OCI-LY7 (cell line): ENCODE measurements at regions not wholly inside any gene's neighbourhood (a gene's known extent, or its start where the extent isn't known, plus 50 kb on each side); places are given as distances from the start of the nearest gene placed in this dataset.

ENCODE experiments used
- BruUV-seq: library from RNA; stranded (reverse); fragments of 400-500 nt; replicated peaks from 2 replicates; lab custom pipeline; 2021; lab: Mats Ljungman, UMichigan
- CTCF ChIA-PET: fragments of 300-600 bp; sonication (Branson Sonifier 250); formaldehyde crosslinking; loops from one replicate; lab custom pipeline; 2022; ENCODE audit warnings: antibody characterized with exemption; ENCODE audit not compliant: unreplicated experiment; lab: Charles Lee
- POLR2A ChIA-PET: fragments of 300-600 bp; sonication (Branson Sonifier 250); formaldehyde crosslinking; loops from one replicate; lab custom pipeline; 2022; ENCODE audit warnings: antibody characterized with exemption; lab: Charles Lee
- DNase-seq: peaks from one replicate; pipeline ENCODE4 v3.0.0-alpha.2; 2015; ENCODE audit warnings: low spot score
- H2AFZ ChIP-seq: fragments of 200-600 bp; sonication (generic), shearing (Covaris generic); 2 replicates; pipeline ENCODE4 v1.6.1; 2014; ENCODE audit warnings: mild to moderate bottlenecking, antibody characterized with exemption, low read length, moderate library complexity
- H3K27ac ChIP-seq: fragments of 200-600 bp; sonication (generic); 2 replicates; pipeline ENCODE4 v1.5.1; 2014; ENCODE audit warnings: mixed run types, low read depth, mild to moderate bottlenecking, moderate library complexity, low read length, inconsistent platforms; ENCODE audit not compliant: poor library complexity, severe bottlenecking
- H3K36me3 ChIP-seq: fragments of 200-600 bp; sonication (generic); 2 replicates; pipeline ENCODE4 v1.6.1; 2014; ENCODE audit warnings: mild to moderate bottlenecking, antibody characterized with exemption, low read length, moderate library complexity, mixed read lengths; ENCODE audit not compliant: insufficient read depth
- H3K4me1 ChIP-seq: fragments of 200-600 bp; sonication (generic); 2 replicates; pipeline ENCODE4 v1.5.1; 2014; ENCODE audit warnings: mild to moderate bottlenecking, low read length; ENCODE audit not compliant: insufficient read depth, poor library complexity, severe bottlenecking
- H3K4me2 ChIP-seq: fragments of 200-600 bp; sonication (generic); 2 replicates; pipeline ENCODE4 v1.6.1; 2014; ENCODE audit warnings: mild to moderate bottlenecking, low read length
- H3K4me3 ChIP-seq: fragments of 200-600 bp; sonication (generic); 2 replicates; pipeline ENCODE4 v1.5.1; 2014; ENCODE audit warnings: mild to moderate bottlenecking, low read depth, low read length; ENCODE audit not compliant: poor library complexity, severe bottlenecking
- H3K79me2 ChIP-seq: fragments of 200-600 bp; sonication (generic); 2 replicates; pipeline ENCODE4 v1.6.1; 2016; ENCODE audit warnings: low read depth, mild to moderate bottlenecking, low read length, moderate library complexity, mixed read lengths; ENCODE audit not compliant: insufficient read depth
- H3K9me2 ChIP-seq: fragments of 200-600 bp; sonication (generic); 2 replicates; pipeline ENCODE4 v1.6.1; 2016; ENCODE audit warnings: mild to moderate bottlenecking, low read length, mixed read lengths; ENCODE audit not compliant: insufficient read depth
- H3K9me3 ChIP-seq: fragments of 200-600 bp; sonication (generic); 2 replicates; pipeline ENCODE4 v1.6.1; 2014; ENCODE audit warnings: mild to moderate bottlenecking, mixed run types, low read length, mixed read lengths
- H4K20me1 ChIP-seq: fragments of 200-600 bp; sonication (generic); 2 replicates; pipeline ENCODE4 v1.6.1; 2014; ENCODE audit warnings: mild to moderate bottlenecking, antibody characterized with exemption, low read length, moderate library complexity, mixed read lengths; ENCODE audit not compliant: insufficient read depth
- CTCF ChIP-seq: fragments of 200-600 bp; sonication (generic); conservative IDR thresholded peaks from 2 replicates; pipeline ENCODE4 v1.5.1; 2014; ENCODE audit warnings: mild to moderate bottlenecking, antibody characterized with exemption, low read length, moderate library complexity, mixed read lengths
- EZH2phosphoT487 ChIP-seq: fragments of 200-600 bp; sonication (generic); IDR thresholded peaks from 2 replicates; pipeline ENCODE4 v1.6.1; 2018; ENCODE audit warnings: low read depth, borderline replicate concordance, mild to moderate bottlenecking, mixed run types, antibody characterized with exemption, low read length, moderate library complexity, mixed read lengths
- intact Hi-C: fragments of 100-400 bp; cut with micrococcal nuclease; formaldehyde crosslinking; loops from one replicate; pipeline ENCODE4 v1.10.0; 2022; ENCODE audit not compliant: unreplicated experiment

- intact Hi-C loops, result no loop called here
- Histone ChIP-seq H4K20me1 (no peaks in the 10 kb centered on the region), H3K36me3 (no peaks in the 10 kb centered on the region), H3K79me2 (no peaks in the 10 kb centered on the region), H3K27ac (no peak overlapping the region), H3K9me3 (no peaks in the 10 kb centered on the region), H3K4me3 (no peak overlapping the region), H3K4me1 (no peaks in the 10 kb centered on the region), H3K9me2 (no peaks in the 10 kb centered on the region), H2AFZ (no peak overlapping the region), H3K4me2 (no peak overlapping the region)
- no TSS peak for BruUV-seq
- TF ChIP-seq EZH2phosphoT487 (no peak), CTCF (no peak)
- no peak for DNase-seq
- ChIA-PET CTCF (no interaction called here), POLR2A (no interaction called here)
These were observed 518.6 kb downstream of the TLE4 start for GRCh38 chr9:80090317-80090716.

GRCh38 chr9:80086822-80087345 lies 515.1 kb downstream of the TLE4 start:
- H3K79me2 ChIP-seq, result no peaks in the 10 kb centered on the region
- intact Hi-C loops, result no loop called here
- H3K9me2 ChIP-seq, result no peaks in the 10 kb centered on the region
- no peak overlapping the region for H2AFZ ChIP-seq
- BruUV-seq, result no TSS peak
- TF ChIP-seq EZH2phosphoT487 (no peak), CTCF (no peak)
- POLR2A ChIA-PET, result no interaction called here
- H3K27ac ChIP-seq, result no peak overlapping the region
- no peak overlapping the region for H3K4me3 ChIP-seq
- H4K20me1 ChIP-seq, result no peaks in the 10 kb centered on the region
- H3K9me3 ChIP-seq, result no peaks in the 10 kb centered on the region
- no peak overlapping the region for H3K4me2 ChIP-seq
- H3K4me1 ChIP-seq, result no peaks in the 10 kb centered on the region
- CTCF ChIA-PET, result no interaction called here
- H3K36me3 ChIP-seq, result no peaks in the 10 kb centered on the region
- no peak for DNase-seq

- Histone ChIP-seq H3K9me3 (no peaks in the 10 kb centered on the region), H3K9me2 (no peaks in the 10 kb centered on the region), H3K4me1 (no peaks in the 10 kb centered on the region), H4K20me1 (no peaks in the 10 kb centered on the region), H3K4me3 (no peak overlapping the region), H3K79me2 (no peaks in the 10 kb centered on the region), H3K27ac (no peak overlapping the region), H3K36me3 (no peaks in the 10 kb centered on the region), H3K4me2 (no peak overlapping the region), H2AFZ (no peak overlapping the region)
- ChIA-PET POLR2A (no interaction called here), CTCF (no interaction called here)
- no peak for DNase-seq
- TF ChIP-seq EZH2phosphoT487 (no peak), CTCF (no peak)
- intact Hi-C loops, result no loop called here
- BruUV-seq, result no TSS peak
These were observed 514.6 kb downstream of the TLE4 start for GRCh38 chr9:80086386-80086785.
